Mesodermal cell (in vitro differentiated cells): ENCODE measurements at regions not wholly inside any gene's neighbourhood (a gene's known extent, or its start where the extent isn't known, plus 50 kb on each side); places are given as distances from the start of the nearest gene placed in this dataset.
"Not testable (repeated sequence)": the region's sequence is repeated elsewhere in the genome, so short reads cannot be mapped to it uniquely, and the experiment has no call there.

ENCODE experiments used
- H3K27ac ChIP-seq: 2 replicates; pipeline ENCODE4 v1.7.0; 2013; ENCODE audit warnings: mild to moderate bottlenecking, low read depth, low read length, moderate library complexity; ENCODE audit not compliant: severe bottlenecking
- H3K36me3 ChIP-seq: 2 replicates; pipeline ENCODE4 v1.7.1; 2013; ENCODE audit warnings: mild to moderate bottlenecking, low read length, moderate library complexity; ENCODE audit not compliant: control insufficient read depth, insufficient read depth
- H3K4me1 ChIP-seq: one replicate; pipeline ENCODE4 v1.7.1; 2013; ENCODE audit warnings: mild to moderate bottlenecking, low read length; ENCODE audit not compliant: insufficient read depth, control insufficient read depth, poor library complexity, severe bottlenecking
- H3K4me3 ChIP-seq: 2 replicates; pipeline ENCODE4 v1.7.0; 2013; ENCODE audit warnings: low read length, control low read depth, mild to moderate bottlenecking; ENCODE audit not compliant: insufficient read depth, poor library complexity, severe bottlenecking; ENCODE audit errors: extremely low read depth
- H3K9me3 ChIP-seq: 2 replicates; pipeline ENCODE4 v1.7.1; 2013; ENCODE audit warnings: mild to moderate bottlenecking, low read length, moderate library complexity; ENCODE audit not compliant: control insufficient read depth
- WGBS, 2 experiments: methylation state at CpG; one replicate each; pipeline ENCODE4 v1.1.5; 2013; ENCODE audit warnings: missing lambda C conversion rate in 2 of 2; ENCODE audit not compliant: insufficient coverage in 2 of 2; 5-methylcytosine and 5-hydroxymethylcytosine counted together

GRCh38 chr19:23475477-23475876, 80.2 kb upstream of the ZNF91 start:
- Histone ChIP-seq H3K4me3 (no peak overlapping the region), H3K4me1 (no peaks in the 10 kb centered on the region), H3K9me3 (peaks cover 28% of the 10 kb centered on the region), H3K27ac (no peak overlapping the region), H3K36me3 (no peaks in the 10 kb centered on the region)
- WGBS, 2 experiments = 100% methylated on average over 1 of the region's 2 CpGs; no CpG with 5 or more reads in 1 of the 2 experiments

- Histone ChIP-seq H3K27ac (no peak overlapping the region), H3K9me3 (peaks cover 31% of the 10 kb centered on the region)
Measured at GRCh38 chr19:23474761-23475160, 79.5 kb upstream of the ZNF91 start.

GRCh38 chr19:23474172-23474571, 78.9 kb upstream of the ZNF91 start:
- H3K27ac ChIP-seq = no peak overlapping the region
- peaks cover 36% of the 10 kb centered on the region for H3K9me3 ChIP-seq
- H3K4me3 ChIP-seq = no peak overlapping the region
- H3K4me1 ChIP-seq = no peaks in the 10 kb centered on the region
- no peaks in the 10 kb centered on the region for H3K36me3 ChIP-seq

More at GRCh38 chr19:23474761-23475160, 79.5 kb upstream of the ZNF91 start:
- no peaks in the 10 kb centered on the region for H3K4me1 ChIP-seq
- no peak overlapping the region for H3K4me3 ChIP-seq
- H3K36me3 ChIP-seq = no peaks in the 10 kb centered on the region

- Histone ChIP-seq H3K9me3 (peaks cover 29% of the 10 kb centered on the region), H3K27ac (no peak overlapping the region), H3K4me1 (no peaks in the 10 kb centered on the region), H3K36me3 (no peaks in the 10 kb centered on the region), H3K4me3 (peak overlapping the region; percentile 3)
- 47% methylated on average over 35 to 39 of the region's 48 CpGs for WGBS, 2 experiments
Measured at GRCh38 chr19:23470873-23471545, 75.7 kb upstream of the ZNF91 start.

- not testable (repeated sequence) for H3K4me3 ChIP-seq, H3K27ac ChIP-seq, H3K4me1 ChIP-seq, H3K36me3 ChIP-seq
- WGBS, 2 experiments = 90% methylated on average over 2 of the region's 2 CpGs; no CpG with 5 or more reads in 1 of the 2 experiments
- H3K9me3 ChIP-seq = peaks cover 33% of the 10 kb centered on the region
Measured at GRCh38 chr19:23464349-23464748, 69.1 kb upstream of the ZNF91 start.

GRCh38 chr19:23461120-23461519, 65.8 kb upstream of the ZNF91 start:
- no peaks in the 10 kb centered on the region for H3K4me1 ChIP-seq
- H3K9me3 ChIP-seq = peaks cover 28% of the 10 kb centered on the region
- WGBS, 2 experiments = 71 to 75% methylated on average over 2 of the region's 2 CpGs
- H3K27ac ChIP-seq = no peak overlapping the region
- no peaks in the 10 kb centered on the region for H3K36me3 ChIP-seq
- H3K4me3 ChIP-seq = no peak overlapping the region

- Histone ChIP-seq H3K4me3 (no peak overlapping the region), H3K27ac (no peak overlapping the region), H3K9me3 (peaks cover 28% of the 10 kb centered on the region), H3K4me1 (no peaks in the 10 kb centered on the region), H3K36me3 (no peaks in the 10 kb centered on the region)
- 69 to 77% methylated on average over 3 of the region's 3 CpGs for WGBS, 2 experiments
Measured at GRCh38 chr19:23460656-23461055, 65.4 kb upstream of the ZNF91 start.
